WTC11 (cell line): ENCODE measurements at regions not wholly inside any gene's neighbourhood (a gene's known extent, or its start where the extent isn't known, plus 50 kb on each side); places are given as distances from the start of the nearest gene placed in this dataset.

Source experiments
- CTCF ChIP-seq: fragments of 200-600 bp; IDR thresholded peaks from 2 replicates; pipeline ENCODE4 v1.8.0; 2022; ENCODE audit warnings: antibody characterized with exemption
- FOXP4 ChIP-seq: sonication (generic); formaldehyde crosslinking; IDR thresholded peaks from 2 replicates; pipeline ENCODE4 v1.8.0; 2022; ENCODE audit warnings: mild to moderate bottlenecking, missing genetic modification reagents
- HMGA2 ChIP-seq: fragments of 250-450 bp; sonication (Bioruptor Pico); IDR thresholded peaks from 2 replicates; pipeline ENCODE4 v1.4.0; 2021; ENCODE audit warnings: mild to moderate bottlenecking, moderate library complexity
- RELA ChIP-seq: sonication (generic); formaldehyde crosslinking; IDR thresholded peaks from 2 replicates; pipeline ENCODE4 v1.8.1; 2022; ENCODE audit warnings: missing genetic modification reagents, mild to moderate bottlenecking, borderline replicate concordance
- ZNF425 ChIP-seq: fragments of 250-450 bp; sonication (Bioruptor Pico); conservative IDR thresholded peaks from 2 replicates; pipeline ENCODE4 v1.9.0; 2021; ENCODE audit warnings: mild to moderate bottlenecking
- ZSCAN18 ChIP-seq: fragments of 250-450 bp; sonication (Bioruptor Pico); IDR thresholded peaks from 2 replicates; pipeline ENCODE4 v2.1.2; 2022; ENCODE audit warnings: mild to moderate bottlenecking, moderate library complexity
- TF ChIP-seq, protein P1 (sequence below): fragments of 250-450 bp; sonication (Bioruptor Pico); IDR thresholded peaks from 2 replicates; pipeline ENCODE4 v1.9.0; 2021; ENCODE audit warnings: mild to moderate bottlenecking, borderline replicate concordance

DNA sequence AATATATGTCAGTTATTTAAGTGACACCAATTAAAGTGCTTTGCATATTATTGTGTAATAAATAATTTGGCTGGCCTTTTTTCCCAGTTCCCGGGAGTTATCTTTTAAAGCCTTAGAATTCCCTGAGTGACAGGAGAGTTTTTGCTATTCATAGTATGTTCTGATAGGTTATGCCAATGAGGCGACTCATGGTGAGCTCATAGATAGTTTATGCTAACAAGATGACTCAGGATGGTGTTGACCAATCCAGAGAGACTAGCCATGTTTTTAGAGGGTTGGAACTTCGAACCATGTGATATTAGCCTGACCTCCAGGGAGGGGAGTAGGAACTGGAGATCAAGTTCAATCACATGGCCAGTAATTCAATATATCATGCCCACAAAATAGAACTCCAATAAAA, 310.8 kb downstream of the USP25 start:
- TF ChIP-seq CTCF (no peak), ZNF425 (CRISPR knock-in tag) (no peak), ZSCAN18 (CRISPR knock-in tag) (no peak), HMGA2 (CRISPR knock-in tag) (no peak), RELA (CRISPR knock-in tag) (no peak), FOXP4 (CRISPR knock-in tag) (no peak)
- TF ChIP-seq, protein P1, sequence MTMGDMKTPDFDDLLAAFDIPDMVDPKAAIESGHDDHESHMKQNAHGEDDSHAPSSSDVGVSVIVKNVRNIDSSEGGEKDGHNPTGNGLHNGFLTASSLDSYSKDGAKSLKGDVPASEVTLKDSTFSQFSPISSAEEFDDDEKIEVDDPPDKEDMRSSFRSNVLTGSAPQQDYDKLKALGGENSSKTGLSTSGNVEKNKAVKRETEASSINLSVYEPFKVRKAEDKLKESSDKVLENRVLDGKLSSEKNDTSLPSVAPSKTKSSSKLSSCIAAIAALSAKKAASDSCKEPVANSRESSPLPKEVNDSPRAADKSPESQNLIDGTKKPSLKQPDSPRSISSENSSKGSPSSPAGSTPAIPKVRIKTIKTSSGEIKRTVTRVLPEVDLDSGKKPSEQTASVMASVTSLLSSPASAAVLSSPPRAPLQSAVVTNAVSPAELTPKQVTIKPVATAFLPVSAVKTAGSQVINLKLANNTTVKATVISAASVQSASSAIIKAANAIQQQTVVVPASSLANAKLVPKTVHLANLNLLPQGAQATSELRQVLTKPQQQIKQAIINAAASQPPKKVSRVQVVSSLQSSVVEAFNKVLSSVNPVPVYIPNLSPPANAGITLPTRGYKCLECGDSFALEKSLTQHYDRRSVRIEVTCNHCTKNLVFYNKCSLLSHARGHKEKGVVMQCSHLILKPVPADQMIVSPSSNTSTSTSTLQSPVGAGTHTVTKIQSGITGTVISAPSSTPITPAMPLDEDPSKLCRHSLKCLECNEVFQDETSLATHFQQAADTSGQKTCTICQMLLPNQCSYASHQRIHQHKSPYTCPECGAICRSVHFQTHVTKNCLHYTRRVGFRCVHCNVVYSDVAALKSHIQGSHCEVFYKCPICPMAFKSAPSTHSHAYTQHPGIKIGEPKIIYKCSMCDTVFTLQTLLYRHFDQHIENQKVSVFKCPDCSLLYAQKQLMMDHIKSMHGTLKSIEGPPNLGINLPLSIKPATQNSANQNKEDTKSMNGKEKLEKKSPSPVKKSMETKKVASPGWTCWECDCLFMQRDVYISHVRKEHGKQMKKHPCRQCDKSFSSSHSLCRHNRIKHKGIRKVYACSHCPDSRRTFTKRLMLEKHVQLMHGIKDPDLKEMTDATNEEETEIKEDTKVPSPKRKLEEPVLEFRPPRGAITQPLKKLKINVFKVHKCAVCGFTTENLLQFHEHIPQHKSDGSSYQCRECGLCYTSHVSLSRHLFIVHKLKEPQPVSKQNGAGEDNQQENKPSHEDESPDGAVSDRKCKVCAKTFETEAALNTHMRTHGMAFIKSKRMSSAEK (CRISPR knock-in tag) = no peak
